Stimulated activated CD8-positive, alpha-beta memory T cell treated with anti-CD3 and anti-CD28 coated beads, Interleukin-15, amount 100 ng/mL, for 1 hour (primary cell): ENCODE measurements at regions not wholly inside any gene's neighbourhood (a gene's known extent, or its start where the extent isn't known, plus 50 kb on each side); places are given as distances from the start of the nearest gene placed in this dataset.
A peak's percentile ranks its signal among the peaks of the same experiment; 100 is the strongest.
"Not testable (repeated sequence)": the region's sequence is repeated elsewhere in the genome, so short reads cannot be mapped to it uniquely, and the experiment has no call there.

Source experiments
- DNase-seq: peaks from one replicate; pipeline ENCODE4 v3.0.0-alpha.2; 2020; ENCODE audit warnings: low read depth

GRCh38 chr1:120357046-120357445 lies 57.8 kb upstream of the NBPF8 start:
- peak; percentile 35 for DNase-seq

- not testable (repeated sequence) for DNase-seq
Measured at GRCh38 chr1:120356170-120356569, 58.7 kb upstream of the NBPF8 start.

DNA sequence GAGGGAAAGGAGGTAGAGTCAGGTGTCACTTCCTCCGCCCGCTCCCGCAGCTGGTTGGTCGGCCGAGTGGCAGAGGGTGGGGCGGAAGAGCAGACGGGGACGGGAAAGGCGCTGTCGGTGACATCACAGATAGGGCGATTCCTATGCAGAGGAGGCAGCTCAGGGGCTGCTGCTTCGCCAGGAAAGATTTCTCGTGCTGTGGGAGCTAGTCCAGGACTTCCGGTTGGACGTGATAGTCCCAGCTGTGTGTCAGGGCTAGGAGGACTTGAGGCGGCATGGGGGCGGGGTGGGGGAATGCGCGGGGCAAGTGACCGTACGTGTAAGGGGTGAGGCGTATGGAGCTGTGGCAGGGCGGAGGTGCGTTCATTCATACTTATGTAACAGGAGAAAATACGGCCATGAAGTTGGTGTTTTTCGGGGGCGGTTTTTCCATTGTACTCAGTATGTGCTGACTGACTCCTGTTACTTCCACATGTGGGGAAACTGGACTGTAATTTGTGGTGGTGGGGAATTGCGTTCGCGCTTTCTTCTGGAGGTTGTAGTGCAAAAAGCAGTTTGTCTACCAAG lies 60.1 kb upstream of the NBPF8 start:
- not testable (repeated sequence) for DNase-seq

- DNase-seq = not testable (repeated sequence)
Measured at GRCh38 chr1:120342231-120343073, 72.4 kb upstream of the NBPF8 start.

DNA sequence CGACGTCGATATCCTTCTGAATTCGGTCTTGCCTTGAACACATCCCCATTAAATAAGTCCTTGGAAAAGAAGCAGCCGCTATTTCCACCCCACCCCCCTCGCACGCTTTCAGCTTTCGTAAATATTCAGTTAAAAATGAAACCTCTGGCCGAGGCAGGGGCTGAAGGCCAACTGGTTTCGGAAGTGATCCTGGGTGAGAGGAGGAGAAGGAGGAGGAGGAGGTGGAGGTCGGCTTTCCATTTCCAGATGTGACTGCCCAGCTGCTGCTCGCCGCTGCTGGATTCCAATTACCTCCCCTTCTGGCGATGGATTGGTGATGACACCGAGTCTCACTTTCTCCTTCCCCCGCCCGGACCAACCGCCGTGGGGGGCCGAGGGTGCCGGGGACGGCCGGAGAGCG lies 73.1 kb upstream of the NBPF8 start:
- not testable (repeated sequence) for DNase-seq

DNA sequence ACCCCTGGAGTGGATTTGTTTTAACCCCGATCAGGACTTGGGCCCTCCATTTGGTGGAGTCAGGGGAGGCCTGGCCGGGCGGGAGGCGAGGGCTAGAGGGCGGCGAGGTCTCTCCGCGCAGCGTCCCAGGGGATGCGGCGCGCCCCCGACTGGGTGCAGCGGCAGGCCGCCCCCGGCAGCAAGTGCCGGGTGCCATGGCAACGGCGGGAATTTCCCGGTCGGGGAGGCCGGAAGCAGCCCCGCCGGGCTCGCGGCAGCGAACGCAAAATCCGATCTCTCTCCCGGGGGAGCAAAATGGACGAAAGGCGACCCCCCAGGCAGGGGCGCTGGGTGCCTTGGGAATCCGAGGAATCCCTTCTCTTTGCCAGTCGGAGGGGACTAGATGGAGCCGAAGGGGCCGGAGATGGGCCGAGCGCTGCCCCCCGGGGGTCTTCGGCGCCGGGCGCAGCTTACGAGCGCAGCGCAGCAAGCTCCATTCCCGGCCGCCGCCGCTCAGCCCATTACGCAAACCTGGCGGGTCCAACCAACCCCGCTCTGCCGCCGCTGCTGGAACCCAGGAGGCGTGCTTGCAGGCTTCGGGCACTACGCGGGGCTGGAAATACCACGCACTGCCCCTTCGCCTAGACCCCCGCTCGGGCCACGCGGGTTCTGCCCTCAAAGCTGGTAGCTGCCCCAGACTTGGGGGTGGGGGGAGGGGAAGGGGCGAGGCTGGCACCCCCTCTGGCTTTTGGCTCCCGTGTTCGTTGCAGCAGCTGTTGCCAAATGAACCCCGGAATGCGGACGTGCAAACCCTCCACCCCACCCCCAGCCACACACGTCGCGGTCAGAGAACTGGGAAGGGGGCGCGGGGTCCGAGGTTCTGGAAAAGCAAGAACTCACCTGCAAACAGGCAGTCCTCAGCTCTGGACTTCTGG lies 73.7 kb upstream of the NBPF8 start:
- DNase-seq = not testable (repeated sequence)

DNA sequence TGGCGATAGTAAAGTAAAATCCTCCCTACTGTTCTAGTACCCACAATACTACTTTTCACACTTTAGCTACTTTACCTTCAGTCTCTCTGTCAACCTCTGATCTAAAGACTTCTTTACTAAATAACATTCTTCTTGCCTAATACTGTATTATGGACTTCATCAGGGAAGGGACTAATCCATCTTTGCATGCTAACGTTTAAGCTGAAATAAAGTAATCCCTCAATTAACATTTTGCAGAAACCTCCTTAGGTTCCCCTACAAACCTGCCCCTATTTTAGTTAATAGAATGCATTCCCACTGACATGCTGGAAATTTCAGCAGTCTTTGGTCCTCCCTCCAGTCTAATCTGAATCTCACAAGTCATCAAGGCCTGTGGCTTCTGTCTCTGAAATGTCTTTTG lies 99.1 kb upstream of the NBPF8 start:
- DNase-seq = not testable (repeated sequence)

DNA sequence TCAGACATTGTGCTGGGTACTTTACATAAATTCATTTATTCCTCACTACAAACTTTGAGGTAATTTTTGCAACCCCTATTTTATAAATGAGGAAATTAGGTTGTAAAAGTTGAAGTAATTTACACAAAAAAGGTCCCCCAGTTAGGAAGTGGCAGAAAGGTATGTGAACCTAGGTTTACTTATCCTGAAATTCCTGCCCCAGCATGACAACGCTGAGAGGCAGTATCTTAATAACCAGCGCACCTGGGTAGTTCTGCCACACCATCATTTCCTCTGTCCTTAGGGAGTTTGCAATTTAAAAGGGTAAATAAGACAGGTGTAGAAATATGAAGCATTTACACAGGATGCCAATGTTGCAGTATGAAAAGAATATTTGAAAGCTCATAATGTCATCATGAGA lies 102.9 kb upstream of the NBPF8 start:
- not testable (repeated sequence) for DNase-seq

GRCh38 chr1:120308940-120309578 lies 105.8 kb upstream of the NBPF8 start:
- DNase-seq = not testable (repeated sequence)

GRCh38 chr1:120305046-120305445 lies 109.8 kb upstream of the NBPF8 start:
- not testable (repeated sequence) for DNase-seq

GRCh38 chr1:120304341-120304740 lies 110.5 kb upstream of the NBPF8 start:
- DNase-seq = not testable (repeated sequence)

DNA sequence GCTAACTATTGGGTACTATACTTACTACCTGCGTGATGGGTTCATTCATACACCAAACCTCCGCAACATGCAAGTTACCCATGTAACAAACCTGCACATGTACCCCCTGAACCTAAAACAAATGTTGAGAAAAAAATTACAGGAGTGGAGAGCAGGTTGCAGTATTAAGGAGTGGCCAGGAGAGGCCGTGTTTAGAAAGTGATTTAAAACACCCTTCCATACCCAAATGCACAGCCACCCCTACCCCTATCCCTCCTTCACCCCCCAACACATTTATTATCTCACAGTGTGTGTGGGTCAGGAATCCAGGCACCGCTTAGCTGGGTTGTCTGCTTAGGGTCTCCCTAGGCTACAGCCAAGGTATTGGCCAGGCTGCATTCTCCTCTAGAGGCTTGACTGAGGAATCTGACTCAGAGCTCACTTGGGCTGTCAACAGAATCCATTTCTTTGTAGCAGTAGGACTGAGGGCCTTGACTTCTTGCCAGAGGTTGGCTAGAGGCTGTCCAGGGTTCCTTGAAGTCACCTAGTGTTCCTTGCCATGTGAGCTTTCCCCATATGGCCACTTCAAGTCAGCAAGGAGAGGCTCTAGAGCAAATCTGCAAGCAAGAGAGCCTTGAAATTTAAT lies 115.3 kb upstream of the NBPF8 start:
- not testable (repeated sequence) for DNase-seq

GRCh38 chr1:120298487-120298886 lies 116.3 kb upstream of the NBPF8 start:
- DNase-seq = not testable (repeated sequence)

- DNase-seq = not testable (repeated sequence)
Measured at GRCh38 chr1:120297345-120297953, 117.4 kb upstream of the NBPF8 start.

DNA sequence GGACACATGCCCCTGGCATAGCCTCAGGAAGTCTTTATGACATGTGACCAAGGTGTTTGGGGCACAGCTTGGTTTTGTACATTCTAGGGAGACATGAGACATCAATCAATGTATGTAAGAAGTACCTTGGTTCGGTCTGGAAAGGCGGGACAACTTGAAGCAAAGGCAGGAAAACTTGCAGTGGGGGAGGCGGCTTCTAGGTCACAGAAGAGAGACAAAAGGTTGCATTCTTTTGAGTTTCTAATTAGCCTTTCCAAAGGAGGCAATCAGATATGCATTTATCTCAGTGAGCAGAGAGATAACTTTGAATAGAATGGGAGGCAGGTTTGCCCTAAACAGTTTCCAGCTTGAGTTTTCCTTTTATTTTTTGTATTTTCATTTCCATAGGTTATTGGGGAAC lies 113.8 kb upstream of the SEC22B start:
- DNase-seq = not testable (repeated sequence)

DNA sequence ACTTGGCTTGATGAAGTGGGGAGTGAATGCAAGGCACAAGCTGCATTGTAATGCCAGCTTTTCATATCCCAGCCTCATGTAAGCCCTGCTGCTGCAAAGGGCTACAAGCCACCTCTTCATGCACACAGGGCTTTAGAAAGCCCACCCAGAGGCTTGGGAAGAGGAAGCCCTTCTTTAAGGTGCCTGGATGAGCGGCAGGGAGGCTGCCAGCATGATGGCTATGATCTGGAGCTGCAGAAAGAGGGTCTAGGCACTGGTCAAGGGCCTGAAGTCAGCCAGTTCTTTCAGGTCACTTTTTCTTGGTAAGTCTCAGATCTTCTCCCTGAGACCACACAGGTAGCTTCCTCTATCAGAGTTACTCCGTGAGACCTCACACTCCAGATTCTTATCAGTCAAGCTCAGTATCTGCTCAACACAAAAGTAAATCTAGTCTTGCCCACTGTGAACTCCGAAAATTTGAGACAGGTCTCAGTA lies 113.3 kb upstream of the SEC22B start:
- not testable (repeated sequence) for DNase-seq

DNA sequence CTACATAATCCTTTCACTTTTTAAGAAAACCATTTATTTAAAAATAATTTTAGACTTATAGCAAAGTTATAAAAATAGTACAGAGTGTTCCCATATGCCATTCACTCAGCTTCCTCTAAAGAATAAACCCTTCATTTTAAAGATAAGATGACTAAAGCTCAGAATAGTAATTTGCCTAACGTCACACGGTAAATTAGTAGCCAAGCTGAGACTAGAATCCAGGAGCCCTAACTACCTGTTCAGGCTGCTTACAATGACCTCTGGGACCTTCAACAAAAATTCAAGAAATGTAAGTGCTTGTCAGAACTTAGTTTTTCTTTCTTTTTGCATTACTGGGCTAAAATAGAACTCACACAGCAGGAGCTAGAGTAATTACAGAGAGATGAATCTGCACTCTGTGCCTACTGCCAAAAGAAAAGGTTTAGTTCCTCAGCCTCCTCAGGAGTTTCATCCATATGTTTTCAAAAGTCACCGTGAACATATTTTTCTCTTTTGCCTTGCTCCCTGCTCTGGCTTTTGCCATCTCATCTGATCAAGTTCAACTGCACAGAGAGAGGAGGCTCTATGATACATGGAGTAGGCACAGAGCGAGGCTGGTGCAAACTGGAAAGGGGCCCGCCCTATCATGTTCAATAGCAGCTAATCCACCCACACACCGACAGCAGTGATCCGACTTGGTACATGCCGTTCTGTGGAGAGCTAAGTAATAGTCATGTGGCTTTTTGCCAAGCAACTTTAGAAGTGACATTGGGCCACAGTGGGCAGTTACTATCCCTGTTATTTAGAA lies 112.7 kb upstream of the SEC22B start:
- DNase-seq = not testable (repeated sequence)

GRCh38 chr1:120288167-120288566 lies 111.8 kb upstream of the SEC22B start:
- not testable (repeated sequence) for DNase-seq

- DNase-seq = not testable (repeated sequence)
Measured at GRCh38 chr1:120282744-120283464, 106.6 kb upstream of the SEC22B start.
